ENCODE measurements at regions not wholly inside any gene's neighbourhood (a gene's known extent, or its start where the extent isn't known, plus 50 kb on each side); places are given as distances from the start of the nearest gene placed in this dataset.

- no peak for TF ChIP-seq POLR2AphosphoS5 (IDR thresholded peaks at IDR 0.05)
- no peak for TF ChIP-seq CTCF (IDR thresholded peaks at IDR 0.05 in 8 of 11, conservative IDR thresholded peaks at IDR 0.05 in 3 of 11)
These were observed 182.9 kb downstream of the SOD2 start for GRCh38 chr6:159510141-159510540.

Measured in spleen (tissue), 7 donors.